Glomerular visceral epithelial cell (primary cell): ENCODE measurements at regions not wholly inside any gene's neighbourhood (a gene's known extent, or its start where the extent isn't known, plus 50 kb on each side); places are given as distances from the start of the nearest gene placed in this dataset.

ENCODE experiments used
- DNase-seq: peaks from one replicate; pipeline ENCODE4 v3.0.0-alpha.2; 2016; ENCODE audit errors: extremely low spot score

GRCh38 chr5:12269164-12269563, 364.9 kb upstream of the CTNND2 start:
- DNase-seq = no peak

DNA sequence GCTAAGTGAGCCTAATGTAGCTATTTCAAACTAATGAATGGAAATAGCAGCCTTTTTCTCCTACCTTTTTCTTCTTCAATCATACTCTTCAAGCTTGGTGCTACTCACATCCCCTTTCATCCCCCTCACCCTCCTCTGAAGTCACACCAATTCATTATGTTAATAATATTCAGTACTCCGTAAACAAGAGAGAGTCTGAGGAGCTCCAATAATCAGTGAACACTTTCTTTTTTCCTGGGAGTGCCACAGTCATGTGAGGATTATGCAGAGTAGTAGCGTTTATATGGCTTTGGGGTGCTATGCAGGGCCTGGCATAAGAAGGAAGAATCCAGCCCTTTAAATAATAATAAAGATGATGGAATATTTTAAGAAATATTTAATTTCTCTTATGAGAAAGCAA, 354.3 kb upstream of the CTNND2 start:
- no peak for DNase-seq

DNA sequence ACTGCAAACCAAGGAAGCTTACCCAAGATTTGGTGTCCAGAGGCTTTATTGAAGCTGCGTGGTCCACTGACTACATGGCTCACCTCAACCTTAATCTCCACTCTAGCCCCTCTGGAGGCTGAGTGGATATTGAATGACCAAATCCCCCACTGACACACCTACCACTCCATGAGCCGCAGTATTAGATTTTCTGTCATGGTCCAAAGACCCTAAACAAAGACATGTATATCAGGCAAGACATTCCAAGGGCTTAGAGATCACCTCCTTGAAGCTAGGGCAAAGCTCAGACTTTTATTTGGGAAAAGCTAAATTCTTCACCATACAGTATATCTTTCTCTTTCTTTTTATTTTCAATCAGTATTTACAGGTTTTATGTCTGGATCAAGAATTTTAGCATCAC, 346.2 kb upstream of the CTNND2 start:
- DNase-seq = no peak

GRCh38 chr5:12248831-12249230, 344.6 kb upstream of the CTNND2 start:
- no peak for DNase-seq

GRCh38 chr5:12246036-12246435, 341.8 kb upstream of the CTNND2 start:
- DNase-seq = no peak

GRCh38 chr5:12245429-12245828, 341.2 kb upstream of the CTNND2 start:
- DNase-seq = no peak

- DNase-seq = no peak
Observed at GRCh38 chr5:12242950-12243888, 339.0 kb upstream of the CTNND2 start.

DNA sequence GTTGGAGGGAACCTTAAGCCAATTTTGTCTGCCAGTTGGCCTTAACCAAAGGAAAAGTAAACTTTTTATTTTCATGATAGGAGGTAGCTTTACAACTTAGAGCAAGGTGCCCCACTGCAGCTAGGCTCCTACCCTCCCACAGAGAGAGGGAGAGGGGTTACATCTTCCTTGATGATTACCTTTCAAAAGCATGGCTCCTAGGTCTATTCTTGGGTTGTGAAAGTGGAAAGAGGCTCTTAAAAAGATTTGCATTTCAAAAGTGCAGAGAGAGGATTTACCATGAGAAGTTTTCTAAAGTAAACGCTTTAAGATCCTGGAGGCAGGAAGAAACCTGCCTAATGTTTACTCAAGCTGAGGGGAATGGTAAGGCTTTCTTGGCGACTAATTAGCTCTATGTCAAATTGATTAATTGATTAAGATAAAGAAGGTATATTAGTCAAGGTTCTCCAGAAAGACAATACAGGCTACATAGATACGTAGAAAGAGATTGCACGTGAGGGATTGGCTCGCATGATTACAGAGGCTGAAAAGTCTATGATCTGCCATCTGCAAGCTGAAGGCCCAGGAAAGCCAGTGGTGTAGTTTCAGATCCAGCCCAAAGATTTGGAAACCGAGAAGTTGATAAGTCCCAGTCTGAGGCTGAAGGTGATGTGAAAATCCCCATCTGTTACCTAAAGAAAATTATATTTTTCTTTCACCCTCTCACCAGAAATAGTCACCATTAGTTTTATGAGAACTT, 333.8 kb upstream of the CTNND2 start:
- DNase-seq = no peak

DNA sequence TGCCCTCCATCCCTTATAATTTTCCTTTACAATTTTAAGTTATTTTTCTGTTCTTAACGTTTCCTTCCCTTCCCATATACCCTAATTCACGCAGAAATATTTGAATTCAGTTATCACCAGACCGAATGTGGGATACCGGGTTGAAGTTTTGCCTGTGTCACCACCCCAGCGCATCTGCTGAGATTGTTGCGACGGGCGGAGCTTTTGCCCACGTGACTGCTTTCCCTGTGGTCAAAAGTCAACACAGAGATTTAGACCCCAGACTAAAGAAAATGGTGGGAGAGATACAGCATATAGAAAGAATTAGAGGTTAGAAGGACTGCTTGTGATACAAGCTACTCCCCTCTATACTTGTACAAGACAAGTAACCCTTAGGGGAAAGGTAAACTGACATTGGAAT, 326.4 kb upstream of the CTNND2 start:
- DNase-seq = no peak

- DNase-seq = no peak
Observed at GRCh38 chr5:12217039-12217438, 312.8 kb upstream of the CTNND2 start.

- no peak for DNase-seq
Observed at GRCh38 chr5:12214267-12215015, 310.2 kb upstream of the CTNND2 start.

GRCh38 chr5:12208366-12209100, 304.3 kb upstream of the CTNND2 start:
- DNase-seq = no peak

- no peak for DNase-seq
Observed at GRCh38 chr5:12204761-12205160, 300.5 kb upstream of the CTNND2 start.

GRCh38 chr5:12193536-12193935, 289.3 kb upstream of the CTNND2 start:
- DNase-seq = no peak

GRCh38 chr5:12183003-12183402, 278.8 kb upstream of the CTNND2 start:
- no peak for DNase-seq

- no peak for DNase-seq
Observed at GRCh38 chr5:12177851-12178250, 273.6 kb upstream of the CTNND2 start.

DNA sequence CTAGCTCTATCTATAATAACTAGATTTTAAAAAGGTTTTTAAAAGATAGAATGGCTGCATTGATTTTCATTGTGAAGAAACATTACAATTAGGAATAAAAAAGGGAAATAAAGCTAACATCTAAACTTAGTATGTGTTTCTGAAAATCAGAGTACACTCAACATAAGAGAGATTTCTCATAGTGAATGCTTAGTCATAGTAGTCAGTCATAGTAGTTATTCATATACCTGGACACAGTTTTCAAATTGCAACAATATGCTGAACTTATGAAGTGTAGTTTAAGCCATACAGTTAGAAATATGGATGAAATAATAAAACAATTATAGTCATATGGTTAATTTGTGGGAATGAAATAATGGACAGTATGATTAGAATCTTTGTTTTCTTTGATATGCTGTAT, 273.0 kb upstream of the CTNND2 start:
- DNase-seq = no peak

GRCh38 chr5:12175914-12176585, 271.8 kb upstream of the CTNND2 start:
- no peak for DNase-seq

- DNase-seq = no peak
Observed at GRCh38 chr5:12174734-12175133, 270.5 kb upstream of the CTNND2 start.

GRCh38 chr5:12169536-12169935, 265.3 kb upstream of the CTNND2 start:
- no peak for DNase-seq

DNA sequence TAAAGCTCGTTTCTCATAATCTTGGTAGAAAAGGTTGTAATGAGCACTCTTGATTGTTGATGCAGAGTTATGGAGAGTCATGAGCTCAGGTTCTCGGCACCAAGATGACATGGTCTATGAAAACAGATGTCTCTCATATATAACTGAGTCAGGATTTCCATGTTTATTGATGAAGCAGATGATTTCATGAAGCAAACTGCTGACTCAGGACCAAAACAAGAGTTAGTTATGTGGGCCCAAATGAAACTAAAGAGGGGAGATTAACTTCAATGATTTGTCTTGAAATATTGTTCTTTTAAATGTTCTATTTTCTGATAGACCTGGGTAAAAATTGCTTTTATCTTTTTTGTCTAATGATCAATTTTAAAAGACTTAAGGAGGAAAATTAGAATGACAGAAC, 258.6 kb upstream of the CTNND2 start:
- DNase-seq = no peak
